ENCODE measurements at regions not wholly inside any gene's neighbourhood (a gene's known extent, or its start where the extent isn't known, plus 50 kb on each side); places are given as distances from the start of the nearest gene placed in this dataset.

DNA sequence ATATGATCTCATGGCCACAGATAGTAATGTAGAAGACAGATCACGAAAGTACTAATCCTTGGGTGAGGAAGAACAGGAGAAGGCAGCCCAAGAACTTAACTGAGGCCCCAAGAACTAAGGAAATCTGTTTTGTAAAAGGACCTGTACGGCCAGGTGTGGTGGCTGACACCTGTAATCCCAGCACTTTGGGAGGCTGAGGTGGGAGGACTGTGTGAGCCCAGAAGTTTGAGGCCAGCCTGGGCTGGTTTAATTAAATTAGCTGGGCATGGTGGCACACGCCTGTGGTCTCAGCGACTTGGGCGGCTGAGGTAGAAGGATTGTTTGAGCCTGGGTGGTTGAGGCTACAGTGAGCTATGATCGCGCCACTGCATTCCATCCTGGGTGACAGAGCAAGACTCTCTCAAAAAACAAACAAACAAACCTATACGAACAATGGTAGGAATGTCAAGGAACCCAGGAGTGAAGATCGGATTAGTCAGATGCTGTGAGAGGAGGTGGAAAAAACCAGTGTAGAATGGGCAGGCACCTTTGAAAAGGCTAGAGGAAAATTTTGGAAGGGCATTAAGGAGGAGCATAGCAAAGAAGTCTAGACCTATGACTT, 283.8 kb upstream of the DMRT1 start:
- peaks cover 21% of the 10 kb centered on the region for H3K27me3 Mint-ChIP-seq
- DNase-seq = no peak
- no peaks in the 10 kb centered on the region for H3K36me3 Mint-ChIP-seq (ENCODE audit: low read depth)
- ChIA-PET CTCF (no interaction called here), POLR2A (no interaction called here)
- H3K9me3 Mint-ChIP-seq = no peaks in the 10 kb centered on the region
- peaks cover 7% of the 10 kb centered on the region for H3K4me1 Mint-ChIP-seq
- no peak overlapping the region for H3K4me3 Mint-ChIP-seq
- no peak overlapping the region for H3K27ac Mint-ChIP-seq

DNA sequence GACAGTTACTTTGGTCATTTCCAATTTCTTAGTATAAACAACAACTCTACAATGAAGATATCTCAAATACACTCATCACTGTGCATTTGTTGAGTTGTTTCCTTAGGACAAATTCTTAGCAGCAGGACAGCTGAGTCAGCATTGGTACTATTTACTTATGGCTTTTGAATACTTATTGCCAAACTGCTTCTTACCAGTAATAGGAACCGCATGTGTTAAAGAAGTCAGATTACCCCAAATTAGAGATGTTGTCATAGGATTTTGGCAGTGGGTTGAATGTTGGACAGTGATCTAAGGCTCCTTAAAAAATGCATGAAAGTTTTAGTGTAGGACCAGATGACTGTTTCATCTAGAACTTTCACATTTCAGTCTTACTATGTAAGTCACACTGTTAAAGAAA, 280.1 kb upstream of the DMRT1 start:
- ChIA-PET CTCF (no interaction called here), POLR2A (no interaction called here)
- H3K36me3 Mint-ChIP-seq (ENCODE audit: low read depth) = no peaks in the 10 kb centered on the region
- H3K27ac Mint-ChIP-seq = no peak overlapping the region
- no peak overlapping the region for H3K4me3 Mint-ChIP-seq
- H3K27me3 Mint-ChIP-seq = peaks cover 23% of the 10 kb centered on the region
- peaks cover 7% of the 10 kb centered on the region for H3K4me1 Mint-ChIP-seq
- no peak for DNase-seq
- H3K9me3 Mint-ChIP-seq = no peaks in the 10 kb centered on the region

DNA sequence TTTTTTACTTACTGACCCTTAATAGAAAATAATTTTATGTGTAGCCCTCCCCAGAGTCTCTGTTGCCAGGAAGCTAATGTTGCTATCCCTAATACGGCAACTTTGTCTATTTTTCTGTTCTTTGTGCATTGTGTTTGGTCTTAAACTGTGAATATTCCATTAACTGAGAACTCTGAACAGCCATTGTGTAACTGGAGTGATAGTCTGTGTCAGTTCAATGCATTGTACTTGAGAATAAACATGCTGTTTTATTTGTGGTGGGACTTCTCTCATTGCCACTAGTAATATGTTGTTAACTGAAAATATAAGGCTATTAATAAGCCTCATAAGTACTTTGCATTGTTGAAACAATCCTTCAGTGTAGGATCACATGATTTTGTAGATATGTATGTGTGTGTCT, 278.3 kb upstream of the DMRT1 start:
- peaks cover 12% of the 10 kb centered on the region for H3K27me3 Mint-ChIP-seq
- H3K27ac Mint-ChIP-seq = no peak overlapping the region
- no peaks in the 10 kb centered on the region for H3K9me3 Mint-ChIP-seq
- no peak overlapping the region for H3K4me3 Mint-ChIP-seq
- DNase-seq = no peak
- POLR2A ChIA-PET = no interaction called here
- H3K36me3 Mint-ChIP-seq (ENCODE audit: low read depth) = no peaks in the 10 kb centered on the region
- H3K4me1 Mint-ChIP-seq = peaks cover 7% of the 10 kb centered on the region
- CTCF ChIA-PET = no interaction called here

DNA sequence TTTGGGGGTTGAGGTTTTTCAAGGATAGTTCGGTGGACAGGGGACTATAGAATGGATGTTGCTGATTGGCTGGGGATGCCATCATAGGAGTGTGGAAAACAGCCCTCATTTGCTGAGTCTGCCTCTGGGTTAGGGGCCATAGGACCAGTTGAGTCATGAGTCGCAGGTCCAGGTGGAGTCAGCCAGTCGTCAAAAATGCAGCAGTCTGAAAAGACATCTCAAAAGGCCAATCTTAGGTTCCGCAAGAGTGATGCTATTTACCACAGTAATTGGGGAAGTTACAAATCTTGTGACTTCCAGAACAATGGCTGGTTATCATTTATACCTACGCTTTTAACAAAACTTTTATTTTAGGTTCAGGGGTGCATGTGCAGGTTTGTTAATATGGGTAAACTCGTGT, 276.0 kb upstream of the DMRT1 start:
- CTCF ChIA-PET = no interaction called here
- no peaks in the 10 kb centered on the region for H3K9me3 Mint-ChIP-seq
- peaks cover 2% of the 10 kb centered on the region for H3K27me3 Mint-ChIP-seq
- no peak overlapping the region for H3K4me3 Mint-ChIP-seq
- H3K4me1 Mint-ChIP-seq = no peaks in the 10 kb centered on the region
- H3K36me3 Mint-ChIP-seq (ENCODE audit: low read depth) = no peaks in the 10 kb centered on the region
- H3K27ac Mint-ChIP-seq = no peak overlapping the region
- POLR2A ChIA-PET = no interaction called here
- DNase-seq = no peak

DNA sequence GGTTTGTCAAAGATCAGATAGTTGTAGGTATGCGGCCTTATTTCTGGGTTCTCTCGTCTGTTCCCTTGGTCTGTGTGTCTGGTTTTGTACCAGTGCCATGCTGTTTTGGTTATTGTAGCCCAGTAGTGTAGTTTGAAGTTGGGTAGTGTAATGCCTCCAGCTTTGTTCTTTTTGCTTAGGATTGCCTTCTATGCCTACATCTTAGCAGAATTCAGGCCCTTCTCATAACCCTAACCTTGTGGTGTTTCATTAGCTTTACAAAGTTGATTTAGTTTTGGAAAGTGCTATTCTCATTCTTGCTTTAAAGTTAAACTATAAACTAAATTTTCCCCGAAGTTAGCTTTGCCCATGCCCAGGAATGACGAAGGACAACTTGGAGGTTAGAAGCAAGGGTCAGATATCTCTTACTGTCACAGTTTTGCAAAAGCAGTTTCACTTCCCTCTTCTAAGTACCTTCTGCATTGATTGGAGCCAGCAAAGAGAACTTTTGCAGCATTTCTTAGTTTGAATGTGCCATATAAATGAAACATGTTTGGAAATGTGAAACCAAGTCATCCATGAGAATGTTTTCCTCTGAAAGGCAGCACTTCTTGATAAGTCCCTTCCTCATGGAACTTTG, 274.3 kb upstream of the DMRT1 start:
- no peaks in the 10 kb centered on the region for H3K4me1 Mint-ChIP-seq
- ChIA-PET CTCF (interaction anchor here (1.0 kb wide), 1 partner anchor 50 kb away, joined by 3 read pairs; no protein-coding TSS in a partner anchor), POLR2A (no interaction called here)
- no peak overlapping the region for H3K4me3 Mint-ChIP-seq
- DNase-seq = no peak
- H3K36me3 Mint-ChIP-seq (ENCODE audit: low read depth) = no peaks in the 10 kb centered on the region
- H3K27me3 Mint-ChIP-seq = peaks cover 2% of the 10 kb centered on the region
- no peak overlapping the region for H3K27ac Mint-ChIP-seq
- H3K9me3 Mint-ChIP-seq = no peaks in the 10 kb centered on the region

DNA sequence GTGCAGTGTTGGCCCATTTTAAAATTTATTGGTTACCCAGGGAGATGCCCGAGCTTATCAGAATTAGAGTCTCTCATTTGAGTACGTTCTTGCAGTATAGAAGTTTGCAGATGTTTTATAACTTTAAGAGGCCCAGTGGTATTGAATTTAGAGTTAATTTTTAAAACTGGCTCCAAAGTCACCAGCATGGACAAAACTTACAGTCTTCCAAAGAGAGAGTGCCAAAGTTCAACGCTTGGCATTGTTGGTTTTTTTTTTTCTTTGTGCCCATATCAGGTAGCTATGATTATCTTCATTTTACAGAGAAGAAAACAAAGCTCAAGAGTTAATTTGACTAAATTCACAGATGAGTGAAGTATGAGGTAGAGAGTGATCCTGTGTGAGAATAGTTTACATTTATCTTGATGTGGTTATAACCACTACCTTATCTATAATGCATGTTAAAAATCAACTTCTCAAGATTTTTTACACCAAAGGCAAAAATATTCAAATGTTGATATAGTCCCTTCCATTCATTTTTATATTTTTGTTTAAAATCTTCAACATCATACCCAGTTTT, 273.7 kb upstream of the DMRT1 start:
- H3K9me3 Mint-ChIP-seq = no peaks in the 10 kb centered on the region
- POLR2A ChIA-PET = no interaction called here
- CTCF ChIA-PET = interaction anchor here (1.0 kb wide), 1 partner anchor 51 kb away, joined by 3 read pairs; no protein-coding TSS in a partner anchor
- no peak overlapping the region for H3K4me3 Mint-ChIP-seq
- no peaks in the 10 kb centered on the region for H3K36me3 Mint-ChIP-seq (ENCODE audit: low read depth)
- H3K4me1 Mint-ChIP-seq = no peaks in the 10 kb centered on the region
- peaks cover 2% of the 10 kb centered on the region for H3K27me3 Mint-ChIP-seq
- no peak overlapping the region for H3K27ac Mint-ChIP-seq
- DNase-seq = no peak

DNA sequence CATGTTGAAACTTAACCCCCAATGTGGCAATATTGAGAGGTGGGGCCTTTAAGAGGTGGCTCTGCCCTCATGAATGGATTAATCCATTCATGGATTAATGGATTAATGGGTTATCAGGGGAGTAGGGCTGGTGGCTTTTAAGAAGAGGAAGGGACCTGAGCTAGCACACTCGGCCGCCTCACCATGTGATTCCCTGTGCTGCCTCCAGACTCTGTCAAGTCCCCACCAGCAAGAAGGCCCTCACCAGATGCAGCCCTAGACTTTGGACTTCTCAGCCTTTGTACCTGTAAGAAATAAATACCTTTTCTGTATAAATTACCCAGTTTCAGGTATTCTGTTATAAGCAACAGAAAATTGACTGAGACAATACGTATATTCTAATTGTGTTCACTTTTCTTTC, 272.2 kb upstream of the DMRT1 start:
- no peak for DNase-seq
- CTCF ChIA-PET = no interaction called here
- no peak overlapping the region for H3K4me3 Mint-ChIP-seq

DNA sequence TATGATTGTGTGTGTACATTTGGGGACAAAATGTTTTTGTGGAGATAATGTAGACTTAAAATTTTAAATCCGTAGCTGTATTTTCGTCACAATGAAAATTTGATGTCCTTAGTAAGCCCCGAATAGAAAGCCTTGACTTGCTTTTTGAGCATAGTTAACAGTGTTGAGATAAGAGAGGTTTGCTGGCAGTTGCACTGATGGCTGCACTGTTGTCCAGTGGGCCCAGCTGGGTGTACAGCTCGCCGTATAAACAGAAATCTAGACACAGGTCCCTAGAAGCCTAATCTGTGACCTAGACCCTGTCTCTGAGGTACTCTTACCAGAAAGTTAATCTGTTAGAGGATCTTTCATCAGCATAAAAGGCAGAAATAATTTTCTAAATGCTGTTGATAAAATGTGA, 271.3 kb upstream of the DMRT1 start:
- Mint-ChIP-seq H3K4me3 (no peak overlapping the region), H3K9me3 (no peaks in the 10 kb centered on the region), H3K27me3 (peaks cover 2% of the 10 kb centered on the region), H3K36me3 (ENCODE audit: low read depth) (no peaks in the 10 kb centered on the region), H3K27ac (no peak overlapping the region), H3K4me1 (no peaks in the 10 kb centered on the region)
- no peak for DNase-seq
- ChIA-PET CTCF (no interaction called here), POLR2A (no interaction called here)

More for the DNA sequence above, 272.2 kb upstream of the DMRT1 start:
- Mint-ChIP-seq H3K27me3 (peaks cover 2% of the 10 kb centered on the region), H3K9me3 (no peaks in the 10 kb centered on the region), H3K4me1 (no peaks in the 10 kb centered on the region), H3K36me3 (ENCODE audit: low read depth) (no peaks in the 10 kb centered on the region), H3K27ac (no peak overlapping the region)
- POLR2A ChIA-PET = no interaction called here

DNA sequence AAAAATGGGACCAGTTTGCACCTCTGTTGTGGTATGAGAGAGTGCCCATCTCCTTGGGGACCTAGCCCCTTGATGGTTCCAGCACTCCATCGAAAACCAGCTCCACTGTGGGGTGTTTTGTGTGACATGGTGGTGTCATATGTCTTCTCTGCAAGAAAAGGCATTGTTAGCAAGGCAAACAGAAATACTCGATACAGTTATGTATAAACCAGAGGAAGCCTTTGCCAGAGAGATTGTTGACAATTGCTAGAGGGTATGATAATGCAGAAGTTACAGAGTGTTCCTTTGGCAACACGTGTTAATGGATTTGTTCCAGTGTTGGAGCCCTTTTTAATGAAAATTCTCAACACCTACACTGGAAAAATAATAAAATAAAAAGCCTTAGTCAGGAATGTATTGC, 270.4 kb upstream of the DMRT1 start:
- H3K4me1 Mint-ChIP-seq = no peaks in the 10 kb centered on the region
- CTCF ChIA-PET = interaction anchor here (1.0 kb wide), 1 partner anchor 17 kb away, joined by 3 read pairs; no protein-coding TSS in a partner anchor
- DNase-seq = no peak
- no peak overlapping the region for H3K4me3 Mint-ChIP-seq
- POLR2A ChIA-PET = no interaction called here
- no peaks in the 10 kb centered on the region for H3K9me3 Mint-ChIP-seq
- no peak overlapping the region for H3K27ac Mint-ChIP-seq
- H3K27me3 Mint-ChIP-seq = no peaks in the 10 kb centered on the region
- no peaks in the 10 kb centered on the region for H3K36me3 Mint-ChIP-seq (ENCODE audit: low read depth)

DNA sequence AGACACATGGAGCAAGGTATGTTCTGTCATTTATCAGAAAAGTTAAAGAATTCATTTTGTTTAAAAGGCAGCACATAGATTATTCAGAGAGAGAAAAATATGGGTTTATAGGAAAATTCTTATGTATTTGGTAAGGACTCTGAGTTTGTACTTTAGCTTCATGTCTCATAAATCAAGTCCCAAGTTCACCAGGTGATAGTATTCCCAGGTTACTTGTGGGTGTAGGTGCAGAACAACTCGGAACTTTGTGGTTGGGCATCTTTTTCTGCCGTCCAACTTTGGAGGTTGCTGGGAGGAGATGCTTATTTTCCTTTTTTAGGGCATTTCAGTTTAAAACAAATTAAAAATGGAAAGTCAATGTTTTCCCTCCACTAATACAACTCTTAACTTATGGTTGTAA, 269.8 kb upstream of the DMRT1 start:
- H3K4me1 Mint-ChIP-seq = no peaks in the 10 kb centered on the region
- H3K4me3 Mint-ChIP-seq = no peak overlapping the region
- H3K36me3 Mint-ChIP-seq (ENCODE audit: low read depth) = no peaks in the 10 kb centered on the region
- ChIA-PET POLR2A (no interaction called here), CTCF (interaction anchor here (1.0 kb wide), 1 partner anchor 16 kb away, joined by 3 read pairs; no protein-coding TSS in a partner anchor)
- no peaks in the 10 kb centered on the region for H3K9me3 Mint-ChIP-seq
- H3K27me3 Mint-ChIP-seq = no peaks in the 10 kb centered on the region
- no peak overlapping the region for H3K27ac Mint-ChIP-seq
- no peak for DNase-seq

DNA sequence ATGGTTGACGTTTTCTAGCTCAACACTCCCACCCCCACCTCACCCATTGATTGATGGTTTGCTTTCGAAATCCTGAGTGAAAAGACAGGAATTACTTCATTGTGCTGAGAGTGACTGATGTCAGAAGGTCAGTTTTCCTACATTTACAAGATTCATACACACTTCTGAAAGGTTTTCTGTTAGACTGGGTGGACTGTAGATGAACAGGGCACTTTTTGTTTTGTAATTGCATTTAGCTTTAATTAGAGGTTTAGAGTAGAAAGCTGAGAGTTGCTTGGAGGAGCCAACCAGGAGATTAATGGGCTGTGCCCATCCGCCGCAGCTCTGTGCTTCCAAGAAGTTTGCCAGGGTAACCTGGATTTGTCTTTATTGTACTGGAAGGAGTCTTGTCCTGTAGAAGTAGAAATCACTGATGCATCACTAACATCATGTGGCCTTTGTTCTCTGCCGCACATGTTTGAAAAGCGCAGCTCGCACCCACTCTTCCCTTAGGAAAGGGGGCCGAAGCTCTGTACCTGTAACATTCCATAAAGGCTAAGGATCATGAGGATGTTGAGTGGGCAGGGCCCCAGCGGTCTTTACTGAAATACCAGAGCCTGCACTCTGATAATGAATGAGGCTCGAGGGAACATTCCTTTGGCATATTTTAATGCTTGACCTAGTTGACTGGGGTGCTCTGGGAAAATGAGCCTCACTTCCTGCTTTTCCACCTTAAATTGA, 267.6 kb upstream of the DMRT1 start:
- no peak overlapping the region for H3K4me3 Mint-ChIP-seq
- no peaks in the 10 kb centered on the region for H3K9me3 Mint-ChIP-seq
- H3K27me3 Mint-ChIP-seq = no peaks in the 10 kb centered on the region
- H3K36me3 Mint-ChIP-seq (ENCODE audit: low read depth) = no peaks in the 10 kb centered on the region
- POLR2A ChIA-PET = no interaction called here
- CTCF ChIA-PET = interaction anchor here (0.9 to 1.2 kb wide), 3 partner anchors 9 to 191 kb away, joined by 3 read pairs; no protein-coding TSS in a partner anchor
- no peak overlapping the region for H3K27ac Mint-ChIP-seq
- no peak for DNase-seq
- H3K4me1 Mint-ChIP-seq = no peaks in the 10 kb centered on the region

DNA sequence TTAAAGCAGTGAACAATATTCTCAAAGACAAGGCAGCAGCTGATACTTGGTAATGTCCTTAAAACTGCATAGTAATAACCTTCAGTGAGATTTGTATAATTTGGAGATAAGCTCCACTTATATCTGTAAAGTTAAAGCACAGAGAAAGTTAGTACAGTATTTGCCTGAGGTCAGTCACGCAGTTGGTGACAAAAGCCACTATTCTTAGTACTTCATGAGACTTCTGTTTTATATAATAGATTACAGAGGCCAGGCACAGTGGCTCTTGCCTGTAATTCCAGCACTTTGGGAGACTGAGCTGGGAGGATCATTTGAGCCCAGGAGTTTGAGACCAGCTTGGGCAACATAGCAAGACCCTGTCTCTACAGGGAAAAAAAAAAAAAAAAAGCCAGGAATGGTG, 266.4 kb upstream of the DMRT1 start:
- Mint-ChIP-seq H3K36me3 (ENCODE audit: low read depth) (no peaks in the 10 kb centered on the region), H3K4me3 (no peak overlapping the region)
- POLR2A ChIA-PET = no interaction called here

DNA sequence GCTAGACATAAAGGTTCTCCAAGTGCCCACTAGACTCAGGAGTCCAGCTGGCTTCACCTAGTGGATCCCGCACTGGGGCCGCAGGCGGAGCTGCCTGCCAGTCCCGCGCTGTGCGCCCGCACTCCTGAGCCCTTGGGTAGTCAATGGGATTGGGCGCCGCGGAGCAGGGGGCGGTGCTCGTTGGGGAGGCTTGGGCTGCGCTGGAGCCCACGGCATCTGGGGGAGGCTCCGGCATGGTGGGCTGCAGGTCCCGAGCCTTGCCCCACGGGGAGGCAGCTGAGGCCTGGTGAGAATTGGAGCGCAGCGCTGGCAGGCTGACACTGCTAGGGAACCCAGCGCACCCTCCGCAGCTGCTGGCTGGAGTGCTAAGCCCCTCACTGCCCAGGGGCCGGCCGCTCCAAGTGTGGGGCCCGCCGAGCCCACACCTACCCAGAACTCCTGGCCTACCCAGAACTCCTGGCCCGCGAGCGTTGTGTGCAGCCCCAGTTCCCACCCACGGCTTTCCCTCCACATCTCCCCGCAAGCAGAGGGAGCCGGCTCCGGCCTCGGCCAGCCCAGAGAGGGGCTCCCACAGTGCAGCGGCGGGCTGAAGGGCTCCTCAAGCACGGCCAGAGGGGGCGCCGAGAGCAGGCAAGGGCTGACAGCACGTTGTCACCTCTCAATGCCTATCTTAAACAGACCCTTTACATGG, 260.7 kb upstream of the DMRT1 start:
- Mint-ChIP-seq H3K27me3 (no peaks in the 10 kb centered on the region), H3K36me3 (ENCODE audit: low read depth) (no peaks in the 10 kb centered on the region), H3K4me1 (no peaks in the 10 kb centered on the region), H3K4me3 (no peak overlapping the region), H3K27ac (no peak overlapping the region), H3K9me3 (peaks cover 2% of the 10 kb centered on the region)
- POLR2A ChIA-PET = no interaction called here
- CTCF ChIA-PET = interaction anchor here (0.7 kb wide), 1 partner anchor 22 kb away, joined by 3 read pairs; no protein-coding TSS in a partner anchor
- DNase-seq = no peak

More for the DNA sequence above, 266.4 kb upstream of the DMRT1 start:
- Mint-ChIP-seq H3K27me3 (no peaks in the 10 kb centered on the region), H3K4me1 (no peaks in the 10 kb centered on the region), H3K9me3 (peaks cover 2% of the 10 kb centered on the region), H3K27ac (no peak overlapping the region)
- no peak for DNase-seq
- CTCF ChIA-PET = no interaction called here

Measured in activated CD4-positive, alpha-beta T cell treated with anti-CD3 and anti-CD28 coated beads, Interleukin-2, amount 10 ng/mL, durations not matched to agents 7 days and 5 days (primary cell).